Mesendoderm (in vitro differentiated cells): ENCODE measurements at regions not wholly inside any gene's neighbourhood (a gene's known extent, or its start where the extent isn't known, plus 50 kb on each side); places are given as distances from the start of the nearest gene placed in this dataset.

Source experiments
- DNase-seq: peaks from one replicate; pipeline ENCODE4 v3.0.0; 2013
- H2AK5ac ChIP-seq: 2 replicates; pipeline ENCODE4 v1.6.1; 2013; ENCODE audit warnings: low read length, inconsistent platforms
- H2BK120ac ChIP-seq: 2 replicates; pipeline ENCODE4 v1.6.1; 2013; ENCODE audit warnings: low read depth, mild to moderate bottlenecking, low read length, moderate library complexity, mixed read lengths
- H2BK15ac ChIP-seq: replicated peaks from 2 replicates; pipeline ENCODE4 v1.6.1; 2013; ENCODE audit warnings: low read depth, mild to moderate bottlenecking, moderate library complexity
- H2BK5ac ChIP-seq: 2 replicates; pipeline ENCODE4 v1.6.1; 2013; ENCODE audit warnings: low read length, inconsistent platforms
- H3K18ac ChIP-seq: 2 replicates; pipeline ENCODE4 v1.6.1; 2013; ENCODE audit warnings: mild to moderate bottlenecking, low read length, mixed read lengths
- H3K23ac ChIP-seq: one replicate; pipeline ENCODE4 v1.6.1; 2013; ENCODE audit warnings: low read length
- H3K27ac ChIP-seq: 2 replicates; pipeline ENCODE4 v1.5.1; 2013; ENCODE audit warnings: low read depth, mild to moderate bottlenecking, inconsistent platforms, low read length, moderate library complexity
- H3K27me3 ChIP-seq: 2 replicates; pipeline ENCODE4 v1.6.1; 2013; ENCODE audit warnings: low read length, control low read depth, mild to moderate bottlenecking, inconsistent platforms; ENCODE audit not compliant: insufficient read depth, poor library complexity
- H3K36me3 ChIP-seq: 2 replicates; pipeline ENCODE4 v1.6.1; 2013; ENCODE audit warnings: low read length, inconsistent platforms; ENCODE audit not compliant: control insufficient read depth, insufficient read depth
- H3K4ac ChIP-seq: one replicate; pipeline ENCODE4 v1.6.1; 2013; ENCODE audit warnings: low read depth, mild to moderate bottlenecking, low read length, moderate library complexity
- H3K4me1 ChIP-seq: 2 replicates; pipeline ENCODE4 v1.6.1; 2013; ENCODE audit warnings: low read depth, low read length, inconsistent platforms; ENCODE audit not compliant: control insufficient read depth
- H3K4me2 ChIP-seq: 2 replicates; pipeline ENCODE4 v1.6.1; 2013; ENCODE audit warnings: low read length
- H3K4me3 ChIP-seq: 2 replicates; pipeline ENCODE4 v1.5.1; 2013; ENCODE audit warnings: mild to moderate bottlenecking, low read length
- H3K56ac ChIP-seq: one replicate; pipeline ENCODE4 v1.6.1; 2013; ENCODE audit warnings: low read length
- H3K79me1 ChIP-seq: 2 replicates; pipeline ENCODE4 v1.6.1; 2013; ENCODE audit warnings: low read length, inconsistent platforms
- H3K79me2 ChIP-seq: 2 replicates; pipeline ENCODE4 v1.6.1; 2013; ENCODE audit warnings: mild to moderate bottlenecking, low read length; ENCODE audit not compliant: control insufficient read depth, insufficient read depth
- H3K9ac ChIP-seq: 2 replicates; pipeline ENCODE4 v1.6.1; 2013; ENCODE audit warnings: low read length, inconsistent platforms
- H4K5ac ChIP-seq: one replicate; pipeline ENCODE4 v1.6.1; 2013; ENCODE audit warnings: low read length
- H4K8ac ChIP-seq: one replicate; pipeline ENCODE4 v1.6.1; 2013; ENCODE audit warnings: low read depth, mild to moderate bottlenecking, control low read depth, low read length, moderate library complexity
- WGBS: extraction: QIAGEN DNeasy Blood & Tissue Kit; methylation state at CpG from one replicate; pipeline ENCODE4 v1.1.7; 2013; ENCODE audit warnings: low lambda C conversion rate, missing lambda C conversion rate; ENCODE audit not compliant: insufficient coverage; ENCODE audit errors: extremely low coverage; 5-methylcytosine and 5-hydroxymethylcytosine counted together

- Histone ChIP-seq H2AK5ac (no peak overlapping the region), H3K4me2 (no peak overlapping the region), H3K23ac (no peak overlapping the region), H2BK15ac (no peak overlapping the region), H3K4ac (no peak overlapping the region), H3K79me2 (no peaks in the 10 kb centered on the region), H3K4me3 (no peak overlapping the region), H3K27me3 (no peaks in the 10 kb centered on the region), H3K27ac (no peak overlapping the region), H3K36me3 (no peaks in the 10 kb centered on the region), H3K9ac (no peak overlapping the region), H3K79me1 (no peaks in the 10 kb centered on the region), H4K5ac (no peak overlapping the region), H3K56ac (no peak overlapping the region), H4K8ac (no peak overlapping the region), H3K18ac (no peak overlapping the region), H2BK120ac (no peak overlapping the region), H2BK5ac (no peak overlapping the region), H3K4me1 (no peaks in the 10 kb centered on the region)
- DNase-seq = no peak
- no CpG with 5 or more reads among the region's 3 CpGs for WGBS
Observed at GRCh38 chr6:91716361-91716760, 1129.5 kb upstream of the MAP3K7 start.

DNA sequence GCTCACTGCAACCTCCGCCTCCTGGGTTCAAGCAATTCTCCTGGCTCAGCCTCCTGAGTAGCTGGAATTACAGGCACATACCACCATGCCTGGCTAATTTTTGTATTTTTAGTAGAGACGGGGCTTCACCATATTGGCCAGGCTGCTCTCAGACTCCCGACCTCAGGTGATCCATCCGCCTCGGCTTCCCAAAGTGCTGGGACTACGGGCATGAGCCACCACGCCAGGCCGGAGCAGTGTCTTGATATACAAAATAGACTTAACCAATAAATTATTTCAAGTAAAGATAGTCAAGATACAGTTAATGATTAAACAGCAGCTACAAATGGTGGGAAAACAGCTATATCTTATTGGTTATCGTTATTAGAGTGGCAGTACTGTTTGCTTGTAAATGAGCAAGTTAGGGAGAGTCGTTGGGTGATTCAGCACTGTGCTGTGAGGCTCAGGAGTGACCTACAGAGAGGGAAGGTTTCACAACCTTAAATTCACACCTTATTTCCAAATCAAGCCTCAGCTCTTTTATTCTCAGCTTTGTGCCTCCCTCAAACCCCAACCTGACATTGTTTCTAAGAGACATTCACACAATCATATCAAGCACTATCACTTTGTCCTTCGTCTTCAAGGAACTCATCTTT lies 1128.4 kb upstream of the MAP3K7 start:
- H3K23ac ChIP-seq = no peak overlapping the region
- H3K4ac ChIP-seq = no peak overlapping the region
- no peaks in the 10 kb centered on the region for H3K4me1 ChIP-seq
- H3K18ac ChIP-seq = no peak overlapping the region
- no peaks in the 10 kb centered on the region for H3K36me3 ChIP-seq
- H3K27ac ChIP-seq = no peak overlapping the region
- H2AK5ac ChIP-seq = no peak overlapping the region
- H3K56ac ChIP-seq = no peak overlapping the region
- H3K27me3 ChIP-seq = no peaks in the 10 kb centered on the region
- no peaks in the 10 kb centered on the region for H3K79me2 ChIP-seq
- no peak for DNase-seq
- no peak overlapping the region for H2BK5ac ChIP-seq
- H4K8ac ChIP-seq = no peak overlapping the region
- H2BK120ac ChIP-seq = no peak overlapping the region
- no peaks in the 10 kb centered on the region for H3K79me1 ChIP-seq
- H3K4me3 ChIP-seq = no peak overlapping the region
- H3K4me2 ChIP-seq = no peak overlapping the region
- no peak overlapping the region for H2BK15ac ChIP-seq
- H4K5ac ChIP-seq = no peak overlapping the region
- H3K9ac ChIP-seq = no peak overlapping the region
- WGBS = no CpG with 5 or more reads among the region's 11 CpGs

DNA sequence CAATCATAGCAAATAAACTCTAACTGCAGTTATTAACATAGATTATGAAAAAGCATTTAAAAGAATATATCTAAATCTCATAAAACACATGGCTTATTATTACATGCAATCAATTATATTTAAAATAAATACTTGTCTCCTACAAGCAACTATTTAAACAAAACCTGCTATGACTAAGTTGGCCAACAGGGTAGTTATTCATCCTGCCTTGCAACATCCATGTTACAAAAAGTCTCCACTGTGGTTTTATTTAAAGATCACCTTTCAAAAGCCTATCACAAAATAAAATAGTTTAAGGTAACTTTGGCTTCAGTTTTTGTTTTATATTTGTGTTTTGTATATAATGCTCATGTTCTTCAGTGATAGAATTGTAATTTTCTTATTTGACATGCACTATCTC lies 1127.0 kb upstream of the MAP3K7 start:
- H2BK15ac ChIP-seq = no peak overlapping the region
- H4K8ac ChIP-seq = no peak overlapping the region
- no peak overlapping the region for H3K4ac ChIP-seq
- H3K79me2 ChIP-seq = no peaks in the 10 kb centered on the region
- H3K9ac ChIP-seq = no peak overlapping the region
- H3K56ac ChIP-seq = no peak overlapping the region
- no peak overlapping the region for H2AK5ac ChIP-seq
- H3K18ac ChIP-seq = no peak overlapping the region
- no peak overlapping the region for H4K5ac ChIP-seq
- H3K36me3 ChIP-seq = no peaks in the 10 kb centered on the region
- no peak overlapping the region for H3K23ac ChIP-seq
- no peak overlapping the region for H2BK120ac ChIP-seq
- no peak overlapping the region for H2BK5ac ChIP-seq
- H3K27ac ChIP-seq = no peak overlapping the region
- no peaks in the 10 kb centered on the region for H3K4me1 ChIP-seq
- no peak overlapping the region for H3K4me3 ChIP-seq
- no peak overlapping the region for H3K4me2 ChIP-seq
- no peaks in the 10 kb centered on the region for H3K79me1 ChIP-seq
- DNase-seq = no peak
- no peaks in the 10 kb centered on the region for H3K27me3 ChIP-seq

GRCh38 chr6:91711518-91711917 lies 1124.6 kb upstream of the MAP3K7 start:
- no peak for DNase-seq
- Histone ChIP-seq H3K9ac (no peak overlapping the region), H3K4me2 (no peak overlapping the region), H3K36me3 (no peaks in the 10 kb centered on the region), H2BK120ac (no peak overlapping the region), H2BK5ac (no peak overlapping the region), H3K56ac (no peak overlapping the region), H3K27ac (no peak overlapping the region), H2BK15ac (no peak overlapping the region), H3K79me2 (no peaks in the 10 kb centered on the region), H3K27me3 (no peaks in the 10 kb centered on the region), H3K4me1 (no peaks in the 10 kb centered on the region), H3K4ac (no peak overlapping the region), H2AK5ac (no peak overlapping the region), H4K5ac (no peak overlapping the region), H3K4me3 (no peak overlapping the region), H4K8ac (no peak overlapping the region), H3K79me1 (no peaks in the 10 kb centered on the region), H3K18ac (no peak overlapping the region), H3K23ac (no peak overlapping the region)
- no CpG with 5 or more reads among the region's 2 CpGs for WGBS

DNA sequence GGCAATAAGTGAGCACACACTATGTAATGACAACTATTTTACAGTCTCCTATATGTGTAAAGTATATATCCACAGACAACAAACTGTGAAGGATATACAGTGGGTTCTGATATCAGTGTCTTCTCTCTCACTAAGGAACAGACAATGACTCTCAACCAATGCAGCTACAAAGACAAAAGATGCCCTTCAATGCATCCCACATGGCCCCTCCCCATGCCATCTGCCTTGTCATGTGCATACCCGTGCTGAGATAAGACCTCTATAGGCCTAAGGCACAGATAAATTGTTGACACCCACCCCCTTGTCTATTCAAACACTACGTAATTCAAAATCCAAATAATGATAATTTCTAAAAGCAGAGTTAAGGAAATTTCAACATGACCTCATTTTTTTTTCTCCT lies 1123.5 kb upstream of the MAP3K7 start:
- Histone ChIP-seq H3K27me3 (no peaks in the 10 kb centered on the region), H3K56ac (no peak overlapping the region), H3K9ac (no peak overlapping the region), H3K18ac (no peak overlapping the region), H3K36me3 (no peaks in the 10 kb centered on the region), H3K4me2 (no peak overlapping the region), H4K8ac (no peak overlapping the region), H2BK120ac (no peak overlapping the region), H2BK15ac (no peak overlapping the region), H3K79me2 (no peaks in the 10 kb centered on the region), H3K4ac (no peak overlapping the region), H3K23ac (no peak overlapping the region), H2AK5ac (no peak overlapping the region), H3K79me1 (no peaks in the 10 kb centered on the region), H3K4me1 (no peaks in the 10 kb centered on the region), H3K4me3 (no peak overlapping the region), H2BK5ac (no peak overlapping the region), H4K5ac (no peak overlapping the region), H3K27ac (no peak overlapping the region)
- WGBS = no CpG with 5 or more reads among the region's 2 CpGs
- no peak for DNase-seq

DNA sequence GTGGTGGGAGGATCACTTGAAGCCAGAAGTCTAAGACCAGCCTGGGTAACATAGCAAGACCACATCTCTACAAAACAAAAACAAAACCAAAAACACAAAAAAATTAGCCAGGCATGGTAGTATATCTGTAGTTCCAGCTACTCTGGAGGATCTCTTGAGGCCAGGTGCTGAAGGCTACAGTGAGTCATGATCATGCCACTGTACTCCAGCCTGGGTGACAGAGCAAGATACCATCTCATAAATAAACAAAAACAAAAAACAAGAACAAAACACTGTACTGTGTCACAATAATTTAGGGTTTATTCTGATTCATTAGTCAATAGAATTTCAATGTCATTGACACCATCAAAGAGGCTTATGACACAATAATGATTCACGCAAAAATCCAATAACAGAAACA lies 1121.7 kb upstream of the MAP3K7 start:
- Histone ChIP-seq H2BK15ac (no peak overlapping the region), H3K18ac (no peak overlapping the region), H2BK5ac (no peak overlapping the region), H3K79me1 (no peaks in the 10 kb centered on the region), H3K27ac (no peak overlapping the region), H3K36me3 (no peaks in the 10 kb centered on the region), H3K79me2 (no peaks in the 10 kb centered on the region), H3K56ac (no peak overlapping the region), H2AK5ac (no peak overlapping the region), H4K8ac (no peak overlapping the region), H3K4me3 (no peak overlapping the region), H3K27me3 (no peaks in the 10 kb centered on the region), H3K4me1 (no peaks in the 10 kb centered on the region), H3K4me2 (no peak overlapping the region), H2BK120ac (no peak overlapping the region), H3K9ac (no peak overlapping the region), H3K4ac (no peak overlapping the region), H3K23ac (no peak overlapping the region), H4K5ac (no peak overlapping the region)
- no peak for DNase-seq
- no CpG with 5 or more reads among the region's 1 CpG for WGBS
